DND-41 (cell line): ENCODE measurements at regions not wholly inside any gene's neighbourhood (a gene's known extent, or its start where the extent isn't known, plus 50 kb on each side); places are given as distances from the start of the nearest gene placed in this dataset.

Experiments used
- ATAC-seq: fragments of 200-7000 bp; cut with Tn5 transposase; 3 replicates; pipeline ENCODE4 v1.9.1; 2021; ENCODE audit warnings: low read depth; ENCODE audit not compliant: insufficient read depth
- DNase-seq: peaks from one replicate; pipeline ENCODE4 v3.0.0-alpha.2; 2020
- H2AFZ ChIP-seq: 2 replicates; pipeline ENCODE4 v1.6.0; 2012; ENCODE audit warnings: low read depth, low read length
- H3K27ac ChIP-seq: 2 replicates; pipeline ENCODE4 v1.5.1; 2012; ENCODE audit warnings: low read length, inconsistent platforms
- H3K27me3 ChIP-seq: fragments of 200-600 bp; sonication (generic); 2 replicates; pipeline ENCODE4 v1.6.0; 2012; ENCODE audit warnings: low read length, mild to moderate bottlenecking, inconsistent platforms; ENCODE audit not compliant: insufficient read depth, poor library complexity
- H3K36me3 ChIP-seq: 2 replicates; pipeline ENCODE4 v1.5.1; 2012; ENCODE audit warnings: low read length, inconsistent platforms; ENCODE audit not compliant: insufficient read depth
- H3K4me1 ChIP-seq: 2 replicates; pipeline ENCODE4 v1.5.1; 2012; ENCODE audit warnings: mild to moderate bottlenecking, low read length; ENCODE audit not compliant: insufficient read depth
- H3K4me2 ChIP-seq: 2 replicates; pipeline ENCODE4 v1.6.0; 2012; ENCODE audit warnings: mild to moderate bottlenecking, moderate library complexity, low read length, inconsistent platforms; ENCODE audit not compliant: insufficient read depth
- H3K4me3 ChIP-seq, 2 experiments: fragments of 200-600 bp in 1 of 2; shearing (Covaris generic) in 1 of 2; 2 replicates each; pipeline ENCODE4 v1.5.1; 2012 to 2016; ENCODE audit warnings: inconsistent platforms in 2 of 2, low read length in 2 of 2, mild to moderate bottlenecking in 2 of 2, low read depth in 1 of 2, moderate library complexity in 1 of 2
- H3K79me2 ChIP-seq: 2 replicates; pipeline ENCODE4 v1.6.0; 2012; ENCODE audit warnings: low read length, inconsistent platforms; ENCODE audit not compliant: insufficient read depth
- H3K9ac ChIP-seq: 2 replicates; pipeline ENCODE4 v1.6.0; 2012; ENCODE audit warnings: low read depth, mild to moderate bottlenecking, inconsistent platforms, low read length, moderate library complexity
- H3K9me3 ChIP-seq: 2 replicates; pipeline ENCODE4 v1.5.1; 2012; ENCODE audit warnings: low read length, moderate library complexity, mild to moderate bottlenecking, inconsistent platforms; ENCODE audit not compliant: insufficient read depth, severe bottlenecking
- H4K20me1 ChIP-seq: 2 replicates; pipeline ENCODE4 v1.6.0; 2012; ENCODE audit warnings: low read length; ENCODE audit not compliant: insufficient read depth
- EZH2 ChIP-seq: IDR thresholded peaks from 3 replicates; pipeline ENCODE4 v1.6.1; 2012; ENCODE audit warnings: borderline replicate concordance, low read depth, mild to moderate bottlenecking, moderate library complexity, low read length, inconsistent platforms; ENCODE audit not compliant: severe bottlenecking
- TF ChIP-seq, protein P1 (sequence below): IDR thresholded peaks from 2 replicates; pipeline ENCODE4 v1.5.1; 2012; ENCODE audit warnings: borderline replicate concordance, low read length, moderate library complexity, mild to moderate bottlenecking; ENCODE audit not compliant: poor library complexity, severe bottlenecking; ENCODE audit errors: extremely low read depth

DNA sequence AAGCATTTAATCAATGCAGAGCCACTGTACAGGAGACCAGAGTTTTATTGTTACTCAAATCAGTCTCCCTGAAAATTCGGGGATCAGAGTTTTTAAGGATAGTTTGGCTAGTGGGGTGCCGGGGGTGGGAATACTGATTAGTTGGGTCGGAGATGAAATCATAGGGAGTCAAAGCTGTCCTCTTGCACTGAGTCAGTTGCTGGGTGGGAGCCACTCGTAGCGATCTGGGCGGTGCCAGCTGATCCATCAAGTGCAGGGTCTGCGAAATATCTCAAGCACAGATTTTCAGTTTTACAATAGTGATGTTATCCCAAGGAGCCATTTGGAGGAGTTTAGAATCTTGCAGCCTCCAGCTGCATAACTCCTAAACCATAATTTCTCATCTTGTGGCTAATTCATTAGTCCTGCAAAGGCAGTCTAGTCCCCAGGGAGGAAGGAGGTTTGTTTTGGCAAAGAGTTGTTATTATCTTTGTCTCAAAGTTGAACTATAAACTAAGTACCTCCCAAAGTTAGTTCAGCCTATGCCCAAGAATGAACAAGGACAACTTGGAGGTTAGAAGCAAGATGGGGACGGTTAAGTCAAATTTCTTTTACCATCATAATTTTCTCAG is 169.4 kb upstream of the PLEKHG7 start:
- Histone ChIP-seq H2AFZ (no peak overlapping the region), H3K4me1 (peaks cover 28% of the 10 kb centered on the region), H4K20me1 (no peaks in the 10 kb centered on the region), H3K79me2 (no peaks in the 10 kb centered on the region), H3K4me3 (no peak overlapping the region), H3K9ac (no peak overlapping the region), H3K4me2 (no peak overlapping the region), H3K27me3 (no peaks in the 10 kb centered on the region), H3K36me3 (no peaks in the 10 kb centered on the region), H3K27ac (no peak overlapping the region), H3K9me3 (no peaks in the 10 kb centered on the region)
- DNase-seq (no peak), ATAC-seq (peak; percentile 26; the same call in 1 of the 3 replicates)
- TF ChIP-seq, protein P1, sequence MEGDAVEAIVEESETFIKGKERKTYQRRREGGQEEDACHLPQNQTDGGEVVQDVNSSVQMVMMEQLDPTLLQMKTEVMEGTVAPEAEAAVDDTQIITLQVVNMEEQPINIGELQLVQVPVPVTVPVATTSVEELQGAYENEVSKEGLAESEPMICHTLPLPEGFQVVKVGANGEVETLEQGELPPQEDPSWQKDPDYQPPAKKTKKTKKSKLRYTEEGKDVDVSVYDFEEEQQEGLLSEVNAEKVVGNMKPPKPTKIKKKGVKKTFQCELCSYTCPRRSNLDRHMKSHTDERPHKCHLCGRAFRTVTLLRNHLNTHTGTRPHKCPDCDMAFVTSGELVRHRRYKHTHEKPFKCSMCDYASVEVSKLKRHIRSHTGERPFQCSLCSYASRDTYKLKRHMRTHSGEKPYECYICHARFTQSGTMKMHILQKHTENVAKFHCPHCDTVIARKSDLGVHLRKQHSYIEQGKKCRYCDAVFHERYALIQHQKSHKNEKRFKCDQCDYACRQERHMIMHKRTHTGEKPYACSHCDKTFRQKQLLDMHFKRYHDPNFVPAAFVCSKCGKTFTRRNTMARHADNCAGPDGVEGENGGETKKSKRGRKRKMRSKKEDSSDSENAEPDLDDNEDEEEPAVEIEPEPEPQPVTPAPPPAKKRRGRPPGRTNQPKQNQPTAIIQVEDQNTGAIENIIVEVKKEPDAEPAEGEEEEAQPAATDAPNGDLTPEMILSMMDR = no peak
- no peak for TF ChIP-seq EZH2

DNA sequence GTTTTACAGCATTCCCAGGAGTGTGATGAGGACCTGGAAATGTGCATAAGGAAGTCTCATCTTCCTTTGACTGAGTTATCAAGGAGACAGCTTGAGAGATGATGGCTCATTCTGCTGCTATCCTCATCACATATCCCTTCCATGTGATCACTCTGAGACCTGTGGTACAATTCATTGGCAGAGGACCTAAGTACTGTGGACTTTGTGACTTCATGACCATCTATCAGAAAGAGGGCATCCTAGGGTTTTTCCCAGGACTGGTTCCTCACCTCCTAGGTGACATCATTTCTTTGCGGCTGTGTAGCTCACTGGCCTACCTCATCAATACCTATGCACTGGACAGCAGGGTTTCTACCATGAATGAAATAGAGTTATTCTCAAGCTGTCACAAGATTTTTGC is 172.1 kb upstream of the PLEKHG7 start:
- Histone ChIP-seq H3K27me3 (no peaks in the 10 kb centered on the region), H4K20me1 (no peaks in the 10 kb centered on the region), H3K4me3 (no peak overlapping the region), H3K4me1 (peaks cover 16% of the 10 kb centered on the region), H3K36me3 (no peaks in the 10 kb centered on the region), H3K27ac (no peak overlapping the region), H3K79me2 (no peaks in the 10 kb centered on the region), H3K9me3 (no peaks in the 10 kb centered on the region), H3K9ac (no peak overlapping the region), H3K4me2 (no peak overlapping the region), H2AFZ (no peak overlapping the region)
- DNase-seq (no peak), ATAC-seq (no peak)
- TF ChIP-seq, protein P1 = no peak
- no peak for TF ChIP-seq EZH2

DNA sequence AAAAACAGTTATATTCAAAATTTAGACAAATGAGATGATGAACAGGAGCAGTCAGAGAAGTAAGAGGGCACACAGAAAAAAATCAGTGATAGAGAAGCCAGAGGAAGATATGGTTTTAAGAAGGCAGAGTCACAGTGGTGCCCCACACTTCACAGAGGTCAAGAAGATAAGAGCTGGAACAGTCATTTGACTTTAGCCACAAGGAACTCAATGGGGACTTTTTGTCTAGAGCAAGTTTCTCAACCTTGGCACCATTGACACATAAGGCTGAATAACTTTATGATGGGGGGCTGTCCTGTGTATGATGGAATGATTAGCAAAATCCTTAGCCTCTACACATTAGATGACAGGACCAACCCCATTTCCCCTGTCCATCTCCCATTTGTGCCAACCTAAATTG is 172.8 kb upstream of the PLEKHG7 start:
- no peaks in the 10 kb centered on the region for H4K20me1 ChIP-seq
- no peak overlapping the region for H3K9ac ChIP-seq
- DNase-seq (no peak), ATAC-seq (no peak)
- peaks cover 15% of the 10 kb centered on the region for H3K4me1 ChIP-seq
- no peak overlapping the region for H3K4me2 ChIP-seq
- H3K9me3 ChIP-seq = no peaks in the 10 kb centered on the region
- H3K27me3 ChIP-seq = no peaks in the 10 kb centered on the region
- no peak overlapping the region for H3K4me3 ChIP-seq
- H2AFZ ChIP-seq = no peak overlapping the region
- H3K79me2 ChIP-seq = no peaks in the 10 kb centered on the region
- TF ChIP-seq, protein P1 = no peak
- no peak for TF ChIP-seq EZH2
- H3K36me3 ChIP-seq = no peaks in the 10 kb centered on the region
- H3K27ac ChIP-seq = no peak overlapping the region

DNA sequence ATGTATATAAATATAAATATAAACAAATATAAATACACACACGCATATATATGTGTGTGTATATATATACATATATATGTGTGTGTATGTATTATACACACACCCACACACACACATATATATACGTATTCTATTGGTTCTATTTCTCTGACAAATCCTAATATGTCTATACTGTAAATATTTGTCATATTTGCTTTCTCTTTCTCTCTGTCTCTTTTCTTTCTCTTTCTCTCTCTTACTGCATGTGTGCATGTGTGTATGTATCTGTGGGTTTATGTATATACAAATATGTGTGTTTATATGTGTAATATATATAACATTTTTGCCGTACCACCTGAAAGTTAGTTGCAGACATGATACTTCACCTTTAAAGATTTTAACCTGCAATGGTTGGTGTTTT is 174.2 kb upstream of the PLEKHG7 start:
- Histone ChIP-seq H2AFZ (no peak overlapping the region), H3K9me3 (no peaks in the 10 kb centered on the region), H3K4me3 (no peak overlapping the region), H3K27me3 (no peaks in the 10 kb centered on the region), H4K20me1 (no peaks in the 10 kb centered on the region), H3K79me2 (no peaks in the 10 kb centered on the region), H3K4me2 (no peak overlapping the region), H3K9ac (no peak overlapping the region), H3K4me1 (peaks cover 6% of the 10 kb centered on the region), H3K27ac (no peak overlapping the region), H3K36me3 (no peaks in the 10 kb centered on the region)
- ATAC-seq (0 out of 3 replicates have a peak, but pooled peaks have one; percentile 42), DNase-seq (no peak)
- TF ChIP-seq EZH2 = no peak
- TF ChIP-seq, protein P1 = no peak
